Testis (tissue), 2 donors: ENCODE measurements at regions not wholly inside any gene's neighbourhood (a gene's known extent, or its start where the extent isn't known, plus 50 kb on each side); places are given as distances from the start of the nearest gene placed in this dataset.

Experiments
- CTCF ChIP-seq, 3 experiments: fragments of 450-650 bp in 2 of 3; fragments of 200-600 bp in 1 of 3; sonication (generic) in 1 of 3; IDR thresholded peaks; one replicate each; pipeline ENCODE4 v1.5.1; 2016 to 2019; ENCODE audit warnings: antibody characterized with exemption in 3 of 3, mild to moderate bottlenecking in 2 of 3, moderate library complexity in 1 of 3
- POLR2A ChIP-seq: fragments of 450-650 bp; IDR thresholded peaks from one replicate; pipeline ENCODE4 v1.6.1; 2017; ENCODE audit warnings: antibody characterized with exemption, mild to moderate bottlenecking, moderate library complexity

- no peak for TF ChIP-seq CTCF (IDR thresholded peaks at IDR 0.05)
- TF ChIP-seq POLR2A: no peak
Measured at GRCh38 chr9:101814064-101814463, 75.6 kb upstream of the GRIN3A start.
